ENCODE measurements at regions not wholly inside any gene's neighbourhood (a gene's known extent, or its start where the extent isn't known, plus 50 kb on each side); places are given as distances from the start of the nearest gene placed in this dataset.

DNA sequence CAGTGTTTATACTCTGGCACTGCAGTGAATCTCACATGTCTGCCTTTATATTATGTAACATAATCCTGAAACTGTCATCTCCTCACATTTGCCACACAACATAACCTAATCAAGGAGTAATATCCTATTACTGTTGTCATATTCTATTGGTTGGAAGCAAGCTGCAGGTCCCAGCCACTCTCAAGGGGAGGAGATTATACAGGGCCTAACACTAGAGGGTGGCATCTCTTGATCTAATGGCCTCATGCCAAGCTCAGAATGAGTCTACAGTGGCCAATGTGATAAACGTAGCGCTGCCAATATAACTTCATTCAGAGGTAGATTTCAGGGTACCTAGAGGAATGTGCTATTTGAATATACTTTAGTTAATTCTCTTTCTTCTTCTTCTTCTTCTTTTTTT is 166.8 kb downstream of the BACH1 start:
- BruUV-seq (replicated peaks): no TSS peak
- Histone ChIP-seq H3K79me2 (ENCODE audit: insufficient read depth, low read length) (no peaks in the 10 kb centered on the region), H3K4me2 (ENCODE audit: low read depth, low read length) (no peak overlapping the region), H3K27me3 (ENCODE audit: control insufficient read depth in 1 of 2, insufficient read depth in 2 of 2, low read length in 2 of 2) (no peaks in the 10 kb centered on the region), H3K4me3 (replicated peaks in 1 of 3; ENCODE audit: insufficient read depth in 1 of 3, low read depth in 2 of 3, low read length in 3 of 3) (no peak overlapping the region), H2AFZ (ENCODE audit: low read length) (no peak overlapping the region), H3K9me3 (ENCODE audit: low read length) (no peaks in the 10 kb centered on the region), H3K9ac (ENCODE audit: insufficient read depth, low read depth, low read length) (no peak overlapping the region), H4K20me1 (ENCODE audit: insufficient read depth, low read length) (no peaks in the 10 kb centered on the region), H3K27ac (ENCODE audit: extremely low read length, insufficient read depth, low read length) (no peak overlapping the region), H3K4me1 (ENCODE audit: insufficient read depth, low read length) (peaks cover 7% of the 10 kb centered on the region), H3K36me3 (replicated peaks in 1 of 2; ENCODE audit: control insufficient read depth in 1 of 2, insufficient read depth in 2 of 2, low read length in 2 of 2) (no peaks in the 10 kb centered on the region)
- intact Hi-C loops (cut with micrococcal nuclease; ENCODE audit: unreplicated experiment) (no loop called here), in situ Hi-C loops (cut with HindIII; ENCODE audit: extremely low pct_ligation_motif_present, low pct_unique_long_range_greater_than_20kb) (no loop called here)
- no peak for TF ChIP-seq NR2F6 (IDR thresholded peaks at IDR 0.05)
- TF ChIP-seq NR2F6 (CRISPR knock-in tag; IDR thresholded peaks at IDR 0.05): no peak
- DNase-seq (ENCODE audit: low spot score) (no peak), FAIRE-seq (no peak), ATAC-seq (no peak)
- ChIA-PET POLR2A (no interaction called here), CTCF (ENCODE audit: low intra/inter-chr PET ratio, low total read pairs) (no interaction called here)
- 94% methylated on average over 2 of the region's 2 CpGs for WGBS (ENCODE audit: low lambda C conversion rate)

- Histone ChIP-seq H3K4me2 (ENCODE audit: low read depth, low read length) (no peak overlapping the region), H3K79me2 (ENCODE audit: insufficient read depth, low read length) (no peaks in the 10 kb centered on the region), H3K27ac (ENCODE audit: extremely low read length, insufficient read depth, low read length) (no peak overlapping the region), H2AFZ (ENCODE audit: low read length) (no peak overlapping the region), H3K27me3 (ENCODE audit: control insufficient read depth in 1 of 2, insufficient read depth in 2 of 2, low read length in 2 of 2) (no peaks in the 10 kb centered on the region), H3K9me3 (ENCODE audit: low read length) (no peaks in the 10 kb centered on the region), H3K4me3 (replicated peaks in 1 of 3; ENCODE audit: insufficient read depth in 1 of 3, low read depth in 2 of 3, low read length in 3 of 3) (no peak overlapping the region), H3K9ac (ENCODE audit: insufficient read depth, low read depth, low read length) (no peak overlapping the region), H3K36me3 (replicated peaks in 1 of 2; ENCODE audit: control insufficient read depth in 1 of 2, insufficient read depth in 2 of 2, low read length in 2 of 2) (no peaks in the 10 kb centered on the region), H3K4me1 (ENCODE audit: insufficient read depth, low read length) (peaks cover 14% of the 10 kb centered on the region), H4K20me1 (ENCODE audit: insufficient read depth, low read length) (no peaks in the 10 kb centered on the region)
- ChIA-PET POLR2A (no interaction called here), CTCF (ENCODE audit: low intra/inter-chr PET ratio, low total read pairs) (no interaction called here)
- in situ Hi-C loops (cut with HindIII; ENCODE audit: extremely low pct_ligation_motif_present, low pct_unique_long_range_greater_than_20kb): no loop called here
- TF ChIP-seq ZXDC (CRISPR knock-in tag; IDR thresholded peaks at IDR 0.05): no peak
- no peak for TF ChIP-seq CREBL2 (CRISPR knock-in tag; IDR thresholded peaks at IDR 0.05; ENCODE audit: borderline replicate concordance)
- no peak for TF ChIP-seq CBFB (CRISPR knock-in tag; IDR thresholded peaks at IDR 0.05)
- TF ChIP-seq ZNF83 (CRISPR knock-in tag; IDR thresholded peaks at IDR 0.05; ENCODE audit: borderline replicate concordance): no peak
- TF ChIP-seq ZNF142 (CRISPR knock-in tag; IDR thresholded peaks at IDR 0.05): no peak
- no peak for TF ChIP-seq KLF12 (CRISPR knock-in tag; IDR thresholded peaks at IDR 0.05; ENCODE audit: borderline replicate concordance)
- no peak for TF ChIP-seq SSRP1 (CRISPR knock-in tag; IDR thresholded peaks at IDR 0.05)
- TF ChIP-seq MAFK (conservative IDR thresholded peaks at IDR 0.05 in 1 of 2, IDR thresholded peaks at IDR 0.05 in 1 of 2; ENCODE audit: low read length in 2 of 2): no peak
- TF ChIP-seq, protein P1, sequence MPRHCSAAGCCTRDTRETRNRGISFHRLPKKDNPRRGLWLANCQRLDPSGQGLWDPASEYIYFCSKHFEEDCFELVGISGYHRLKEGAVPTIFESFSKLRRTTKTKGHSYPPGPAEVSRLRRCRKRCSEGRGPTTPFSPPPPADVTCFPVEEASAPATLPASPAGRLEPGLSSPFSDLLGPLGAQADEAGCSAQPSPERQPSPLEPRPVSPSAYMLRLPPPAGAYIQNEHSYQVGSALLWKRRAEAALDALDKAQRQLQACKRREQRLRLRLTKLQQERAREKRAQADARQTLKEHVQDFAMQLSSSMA (CRISPR knock-in tag; IDR thresholded peaks at IDR 0.05): no peak
- FAIRE-seq (no peak), ATAC-seq (no peak), DNase-seq (ENCODE audit: low spot score) (no peak)
- intact Hi-C loops (cut with micrococcal nuclease; ENCODE audit: unreplicated experiment): no loop called here
- BruUV-seq (replicated peaks): no TSS peak
- 100% methylated on average over 2 of the region's 2 CpGs for WGBS (ENCODE audit: low lambda C conversion rate)
Observed at GRCh38 chr21:29466532-29466931, 167.8 kb downstream of the BACH1 start.

All from HepG2 (cell line).